ENCODE measurements at regions not wholly inside any gene's neighbourhood (a gene's known extent, or its start where the extent isn't known, plus 50 kb on each side); places are given as distances from the start of the nearest gene placed in this dataset.
A peak's percentile ranks its signal among the peaks of the same experiment; 100 is the strongest.
"Not testable (repeated sequence)": the region's sequence is repeated elsewhere in the genome, so short reads cannot be mapped to it uniquely, and the experiment has no call there.

DNA sequence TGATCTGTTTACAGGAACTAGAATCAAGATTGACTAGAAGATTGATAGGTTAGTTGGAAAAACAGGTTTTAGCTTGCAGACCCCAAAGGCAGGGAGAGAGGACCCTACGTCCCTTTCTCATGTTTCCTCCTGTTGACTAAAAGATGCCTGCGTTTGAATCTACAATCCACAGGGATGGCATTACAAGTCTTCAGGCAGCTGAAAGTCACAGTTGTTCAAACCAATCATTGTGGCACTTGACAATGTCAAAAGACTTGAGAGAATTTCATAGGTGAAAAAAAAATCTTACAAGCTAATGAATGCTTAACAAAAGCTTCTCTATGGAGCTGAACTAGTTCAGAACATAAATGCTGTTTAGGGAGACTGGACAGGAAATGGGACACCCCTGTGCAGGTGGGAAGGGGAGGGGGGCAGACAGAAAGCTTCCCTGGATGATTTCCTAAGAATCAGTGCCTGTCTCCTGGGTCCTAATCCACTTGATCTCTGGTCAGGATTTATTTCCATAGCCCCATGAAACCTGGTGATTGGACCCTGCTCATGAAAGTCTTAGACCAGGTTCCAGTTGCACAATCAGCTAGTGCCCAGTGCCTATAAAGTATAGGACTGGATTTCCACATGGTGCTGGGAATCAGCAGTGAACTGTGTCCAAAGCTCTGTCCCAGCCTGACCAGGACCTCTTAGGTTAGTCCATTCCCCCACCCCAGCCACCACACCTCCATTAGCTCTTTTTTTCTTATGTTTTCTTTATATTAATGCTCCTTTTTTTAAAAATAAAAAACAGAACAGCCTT is 91.6 kb upstream of the BCAR3 start:
- no peak for DNase-seq (ENCODE audit: low spot score)

DNA sequence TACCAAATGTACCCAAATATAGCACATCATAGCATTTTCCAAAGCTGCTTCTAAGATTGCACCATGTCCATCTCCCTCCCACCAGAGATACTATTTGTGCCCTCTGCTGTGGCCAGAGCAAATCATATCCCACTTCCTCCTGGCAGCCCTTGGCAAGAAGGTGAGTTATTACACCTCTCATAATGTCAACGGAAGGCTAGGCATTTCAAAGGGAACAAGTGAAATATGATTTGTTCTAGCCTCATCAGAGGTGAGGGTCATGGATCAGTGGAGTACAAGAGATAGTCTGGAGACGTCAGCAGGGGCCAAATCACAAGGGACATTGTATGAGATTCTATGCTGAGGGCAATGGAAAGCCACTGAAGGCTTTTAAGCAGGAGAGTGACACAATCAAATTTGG is 90.2 kb upstream of the BCAR3 start:
- no peak for DNase-seq (ENCODE audit: low spot score)

DNA sequence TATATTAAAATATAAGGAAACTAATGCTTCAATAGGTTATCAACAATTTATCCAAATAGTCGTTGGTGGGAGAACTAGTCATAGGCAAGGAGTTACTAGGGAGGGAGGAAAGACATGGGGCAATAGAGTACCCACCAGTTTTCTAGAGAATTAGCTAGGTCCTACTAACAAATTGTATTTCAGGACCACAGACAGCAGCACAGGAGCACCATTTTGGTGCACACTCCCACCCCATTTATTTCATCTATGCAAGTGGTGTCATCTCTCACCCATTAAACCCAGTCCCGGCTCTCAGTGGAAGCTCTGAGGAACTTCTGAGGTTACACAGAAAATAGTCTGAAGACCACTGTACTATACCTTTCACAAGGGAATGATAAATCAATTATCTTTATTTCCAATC is 89.0 kb upstream of the BCAR3 start:
- DNase-seq (ENCODE audit: low spot score), result no peak

DNA sequence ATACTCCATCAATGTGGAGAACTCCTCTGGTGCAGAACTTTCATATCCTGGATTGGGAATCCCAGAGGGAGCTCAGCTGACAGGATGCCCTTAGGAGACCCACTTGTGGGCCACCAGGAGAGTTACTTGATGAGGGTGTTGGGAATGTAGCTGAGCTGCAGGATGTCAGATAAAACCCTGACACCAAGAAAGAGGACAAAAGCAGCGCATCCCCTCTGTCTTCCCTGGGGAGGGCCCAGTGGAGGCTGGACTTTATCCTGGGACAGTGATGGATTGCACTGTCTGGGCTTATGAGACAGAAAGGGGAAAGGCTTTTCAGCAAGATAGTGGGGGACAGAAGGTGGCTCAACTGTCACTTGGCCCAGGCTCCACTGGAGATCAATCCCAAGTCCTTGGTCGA is 88.1 kb upstream of the BCAR3 start:
- no peak for DNase-seq (ENCODE audit: low spot score)

DNA sequence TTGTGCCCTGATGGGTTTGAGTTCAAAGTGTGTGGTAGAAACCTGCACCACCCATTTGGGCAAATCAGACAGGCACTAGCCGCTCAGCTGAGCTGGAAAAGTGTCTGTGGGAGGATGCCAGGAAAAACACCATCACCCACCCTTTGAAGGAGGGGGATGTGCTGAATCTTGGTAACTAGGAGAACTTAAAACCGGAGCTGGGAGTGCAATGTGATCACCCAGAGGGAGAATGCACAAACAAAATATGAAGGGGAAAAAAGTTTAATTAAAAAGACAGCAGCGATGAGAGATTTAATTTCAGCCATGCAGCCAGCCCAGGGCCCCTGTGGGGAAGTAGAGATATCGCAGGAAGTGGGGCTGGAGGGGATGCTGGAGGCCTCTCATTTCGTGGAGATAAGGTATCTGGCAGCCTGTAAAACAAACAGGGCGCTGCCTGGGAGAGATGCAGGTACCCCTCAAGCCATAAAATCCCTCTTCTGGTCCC is 86.8 kb upstream of the BCAR3 start:
- DNase-seq (ENCODE audit: low spot score), result no peak

DNA sequence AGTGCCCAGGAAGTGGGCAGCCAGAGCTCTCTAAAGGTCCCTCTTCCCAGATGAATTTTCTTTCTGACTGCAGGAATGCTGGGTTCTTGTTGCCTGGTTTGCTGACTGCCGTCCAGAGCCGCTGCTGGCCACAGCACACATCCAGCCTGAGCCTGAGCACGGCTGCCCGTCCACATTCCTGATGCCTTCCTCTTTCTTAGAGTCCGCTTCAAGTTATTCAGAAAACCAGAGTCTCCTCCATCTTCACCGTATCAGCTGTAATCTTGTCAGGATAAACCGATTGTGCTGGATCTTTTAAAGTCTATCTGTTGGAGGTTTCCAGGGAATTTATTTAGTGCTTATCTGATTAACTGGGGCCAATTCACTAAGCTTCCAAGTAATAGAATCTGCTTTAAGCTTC is 84.8 kb upstream of the BCAR3 start:
- no peak for DNase-seq (ENCODE audit: low spot score)

DNA sequence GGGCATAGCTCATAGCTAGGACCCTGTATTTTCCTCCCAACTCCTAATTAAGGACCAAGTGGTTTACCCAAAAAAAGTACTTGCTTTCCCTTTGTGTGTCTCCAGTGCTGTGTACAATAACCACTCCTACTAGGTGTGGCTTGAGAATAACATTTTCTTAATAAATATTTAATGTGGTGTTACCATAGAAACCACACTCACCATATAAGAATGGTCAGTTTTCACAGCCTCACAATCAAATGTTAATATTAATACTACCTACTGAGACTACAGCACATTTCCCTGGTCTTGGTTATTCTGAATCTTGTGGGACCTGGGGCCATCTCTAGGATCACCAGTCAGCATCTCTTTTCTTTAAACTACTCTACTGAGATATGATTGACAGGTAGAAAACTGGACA is 83.5 kb upstream of the BCAR3 start:
- no peak for DNase-seq (ENCODE audit: low spot score)

DNA sequence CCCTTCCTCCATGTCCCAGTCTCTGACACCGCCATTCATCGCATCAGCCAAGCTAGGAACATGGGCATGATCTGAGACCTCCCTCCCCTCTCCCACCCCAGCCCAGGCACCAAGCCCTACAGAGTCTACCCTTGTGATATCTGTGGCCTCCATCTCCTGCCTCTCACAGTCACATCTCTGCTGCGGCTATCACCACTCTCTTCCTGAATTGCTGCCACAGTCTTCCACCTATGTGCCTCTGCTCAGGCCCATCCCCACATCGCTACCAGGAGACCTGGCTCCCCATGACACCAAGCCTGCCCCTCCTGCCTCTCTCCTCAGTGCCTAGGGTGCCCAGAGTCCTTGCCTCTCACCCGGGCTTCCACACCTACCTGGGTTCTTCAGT is 82.7 kb upstream of the BCAR3 start:
- no peak for DNase-seq (ENCODE audit: low spot score)

DNA sequence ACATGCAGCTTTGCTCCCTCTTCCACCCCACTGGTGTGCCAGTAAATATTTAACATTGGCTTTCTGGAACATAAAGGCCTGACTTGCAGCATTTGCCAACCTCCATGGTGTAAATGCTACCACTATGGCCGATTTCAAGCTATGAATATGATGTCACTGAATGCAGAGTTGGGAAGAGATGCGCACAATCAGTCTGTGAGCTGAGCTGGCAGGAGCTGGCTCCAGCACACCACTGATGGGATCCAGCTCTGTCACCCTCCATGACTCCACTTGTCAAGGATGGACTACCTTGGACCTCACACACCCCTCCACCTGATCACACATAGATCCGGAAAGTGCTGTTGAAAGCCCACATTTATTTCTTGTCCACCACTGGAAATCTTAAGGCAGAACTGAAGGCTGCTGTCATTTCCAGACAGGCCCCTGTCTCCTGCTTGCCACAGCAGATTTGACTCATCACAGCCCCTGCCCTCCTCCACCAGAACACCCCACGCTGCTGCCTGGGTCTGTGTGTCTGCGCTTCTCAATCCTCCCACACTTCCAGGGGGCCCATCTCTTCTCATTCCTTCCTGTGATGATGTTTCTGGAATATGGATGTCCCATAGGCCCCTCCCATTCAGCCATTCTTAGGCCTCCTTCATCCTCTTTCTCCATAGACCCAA is 82.2 kb upstream of the BCAR3 start:
- DNase-seq (ENCODE audit: low spot score), result no peak

DNA sequence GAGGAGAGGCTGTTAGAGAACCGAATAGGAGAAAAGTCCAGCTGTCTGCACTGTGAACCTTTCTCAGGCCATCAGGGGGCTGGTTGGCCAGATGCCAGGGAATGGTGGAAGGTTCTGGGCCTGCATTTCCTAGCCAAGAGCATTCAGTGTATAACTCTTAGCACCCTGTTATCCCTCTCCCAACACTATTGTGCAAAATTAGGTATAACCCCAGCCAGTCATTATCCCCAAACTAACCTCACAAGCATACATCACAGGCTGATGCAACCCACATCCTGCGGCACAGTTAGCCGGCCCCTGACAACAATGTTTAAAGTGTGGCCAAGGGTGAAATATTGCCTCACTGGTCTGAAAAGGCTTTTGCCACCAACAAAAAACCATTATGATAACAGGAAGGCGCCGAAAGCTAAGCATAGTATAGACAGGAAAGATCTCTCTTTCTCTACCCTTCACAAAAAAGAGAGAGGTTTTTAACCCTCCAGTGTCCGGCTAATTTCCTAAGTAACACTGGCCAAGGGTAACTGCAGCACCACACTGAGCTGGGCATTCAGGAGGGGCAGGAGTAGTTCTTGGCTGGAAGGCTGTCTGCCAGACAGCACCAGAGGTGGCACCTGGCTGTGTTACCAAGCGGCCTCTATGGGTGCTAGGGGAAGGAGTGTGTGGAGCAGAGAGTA is 77.3 kb upstream of the BCAR3 start:
- DNase-seq (ENCODE audit: low spot score), result no peak

DNA sequence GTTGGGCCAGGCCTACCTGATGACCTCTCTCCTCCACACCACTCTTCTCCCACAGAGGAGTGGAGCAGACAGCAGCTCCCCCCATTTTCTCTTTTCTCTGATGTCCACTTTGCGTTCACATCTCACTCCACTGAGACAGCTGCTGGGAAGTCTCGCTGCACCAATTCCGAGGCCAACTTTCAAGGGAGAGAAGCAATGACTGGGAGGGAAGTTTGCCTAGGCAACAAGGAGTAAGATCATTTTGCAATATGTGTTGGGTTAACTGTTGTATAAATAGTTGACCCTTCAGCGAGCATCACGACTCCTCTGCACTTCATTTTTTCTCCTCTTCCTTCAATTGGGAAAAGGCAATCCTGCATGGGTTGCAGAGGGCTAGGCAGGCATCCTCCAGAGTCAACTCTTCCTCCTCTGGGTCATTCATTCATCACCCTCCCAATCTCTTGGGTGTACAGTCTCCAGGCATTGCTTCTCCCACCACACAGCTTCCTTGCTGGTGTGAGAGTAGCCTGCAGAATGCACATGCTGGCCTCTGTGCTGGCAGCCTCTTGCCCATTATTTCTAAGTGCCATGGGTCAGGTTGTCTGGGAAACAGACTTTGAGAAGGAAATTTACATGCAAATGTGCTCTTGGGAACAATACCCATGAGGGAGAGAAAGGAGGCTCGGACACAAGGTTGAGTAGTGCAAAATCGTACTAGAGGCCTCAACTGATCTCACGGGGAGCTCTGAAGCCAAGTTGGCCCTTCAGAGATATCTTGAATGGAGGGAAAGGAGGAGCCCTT is 75.8 kb upstream of the BCAR3 start:
- no peak for DNase-seq (ENCODE audit: low spot score)

DNA sequence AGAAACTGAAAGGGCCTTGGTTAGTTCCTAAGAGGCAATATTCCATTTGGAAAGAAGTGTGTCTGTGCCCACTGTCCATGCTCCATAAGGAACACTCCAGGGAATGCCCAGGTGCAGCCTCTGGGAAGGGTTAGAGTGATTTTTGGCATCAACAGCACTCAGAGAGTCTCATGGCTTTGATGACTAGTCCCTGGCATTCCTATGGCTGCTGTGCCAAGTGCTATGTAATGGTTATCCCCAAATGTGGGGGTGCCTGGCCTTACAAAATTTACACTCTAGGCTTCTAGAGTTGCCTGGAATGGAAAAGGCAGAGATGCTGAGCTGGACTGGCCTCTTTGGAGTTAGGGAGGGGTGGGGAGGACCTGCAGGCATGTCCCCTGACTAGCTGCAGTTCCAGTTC is 75.0 kb upstream of the BCAR3 start:
- DNase-seq (ENCODE audit: low spot score), result no peak

DNA sequence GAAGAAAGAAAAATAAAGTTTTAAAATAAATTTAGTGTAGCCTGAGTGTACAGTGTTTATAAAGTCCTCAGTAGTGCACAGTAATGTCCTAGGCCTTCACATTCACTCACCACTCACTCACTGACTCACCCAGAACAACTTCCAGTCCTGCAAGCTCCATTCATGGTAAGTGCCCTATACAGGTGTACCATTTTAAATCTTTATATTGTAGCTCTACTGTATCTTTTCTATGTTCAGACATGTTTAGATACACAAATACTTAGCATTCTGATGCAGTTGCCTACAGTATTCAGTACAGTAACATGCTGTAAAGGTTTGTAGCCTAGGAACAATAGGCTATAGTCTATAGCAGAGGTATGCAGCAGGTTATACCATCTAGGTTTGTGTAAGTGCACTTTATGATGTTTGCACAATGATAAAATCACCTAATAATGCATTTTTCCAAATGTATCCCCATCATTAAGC is 73.6 kb upstream of the BCAR3 start:
- not testable (repeated sequence) for DNase-seq (ENCODE audit: low spot score)

DNA sequence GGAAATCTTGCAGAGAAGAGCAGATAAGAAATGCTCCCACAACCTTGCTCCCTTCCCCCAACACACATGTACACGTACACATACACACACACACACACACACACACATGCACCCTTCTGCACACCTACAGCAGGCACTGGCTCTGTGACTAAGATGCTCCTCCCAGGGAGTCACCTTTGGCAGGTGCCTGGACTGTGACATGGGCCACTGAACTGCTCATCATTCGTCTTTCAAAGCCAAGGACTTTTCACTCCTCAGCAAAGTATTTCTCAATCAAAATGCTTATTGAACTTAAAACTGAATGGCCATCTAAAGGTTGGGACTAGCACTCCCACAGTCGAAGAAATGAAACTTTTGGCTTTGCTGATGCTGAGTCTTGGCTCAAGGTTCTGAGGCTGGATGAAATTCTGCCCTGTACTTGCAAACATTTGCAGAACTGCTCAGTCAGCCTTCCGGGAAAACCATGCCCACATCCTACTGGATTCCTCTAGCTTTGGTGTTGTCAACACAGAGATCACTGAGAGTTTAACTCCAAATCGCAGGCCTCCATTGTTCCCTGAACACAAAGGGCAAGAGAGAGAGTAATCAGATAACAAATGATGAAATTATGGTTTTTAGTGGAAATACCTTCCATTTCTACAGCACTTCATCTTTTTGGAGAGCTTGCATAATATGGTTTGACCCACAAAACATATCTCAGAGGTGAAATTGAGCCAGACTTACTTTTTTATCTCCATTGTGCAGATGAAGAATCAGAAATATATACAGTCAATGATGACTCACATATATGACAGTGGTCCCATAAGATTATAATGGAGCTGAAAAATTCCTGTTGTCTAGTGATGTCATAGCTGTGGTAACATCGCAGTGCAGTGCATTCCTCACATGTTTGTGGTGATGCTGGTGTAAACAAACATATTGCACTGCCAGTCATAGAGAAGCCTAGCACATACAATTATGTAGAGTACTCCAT is 72.4 kb upstream of the BCAR3 start:
- DNase-seq (ENCODE audit: low spot score), result peak; percentile 84

DNA sequence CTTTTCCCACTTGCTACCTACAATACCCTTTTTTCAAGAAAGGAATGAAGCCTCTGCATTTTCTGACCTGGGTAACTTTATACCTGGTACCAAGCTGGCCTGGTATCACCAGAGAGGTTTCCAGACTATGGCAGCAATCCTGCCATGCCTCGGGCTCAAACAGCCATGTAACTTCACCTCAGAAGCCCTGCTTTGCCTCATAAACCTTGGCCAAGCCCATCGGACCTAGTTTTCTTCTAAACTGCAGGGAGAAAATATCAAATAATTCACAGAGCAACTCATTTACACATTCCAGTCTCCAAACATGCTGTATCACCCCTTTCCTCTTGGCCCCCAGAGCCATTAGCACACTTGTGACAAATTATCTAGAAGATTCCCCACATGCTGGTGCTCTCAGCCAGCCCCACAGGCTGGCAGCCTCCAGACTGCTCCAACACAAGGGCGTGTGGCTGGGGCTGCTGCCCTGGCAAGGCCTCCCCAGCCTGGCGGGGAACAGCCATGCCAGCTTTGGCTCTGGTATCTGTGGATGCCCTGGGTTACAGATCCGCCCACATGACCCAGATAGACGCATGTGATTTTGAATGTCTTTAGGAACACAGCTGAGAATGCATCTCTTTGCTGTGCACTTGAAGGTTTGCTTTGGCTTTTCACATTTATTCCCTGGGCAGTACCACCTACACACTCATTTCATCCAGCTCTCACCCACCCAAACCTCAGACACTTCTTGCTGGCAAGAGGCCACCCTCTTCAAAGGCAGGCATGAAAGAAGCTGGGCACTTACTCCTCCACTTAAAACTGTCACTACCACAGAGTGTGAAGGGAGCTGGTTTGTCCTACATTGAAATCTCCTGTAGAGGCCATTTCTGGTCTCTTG is 70.0 kb upstream of the BCAR3 start:
- DNase-seq (ENCODE audit: low spot score), result no peak

DNA sequence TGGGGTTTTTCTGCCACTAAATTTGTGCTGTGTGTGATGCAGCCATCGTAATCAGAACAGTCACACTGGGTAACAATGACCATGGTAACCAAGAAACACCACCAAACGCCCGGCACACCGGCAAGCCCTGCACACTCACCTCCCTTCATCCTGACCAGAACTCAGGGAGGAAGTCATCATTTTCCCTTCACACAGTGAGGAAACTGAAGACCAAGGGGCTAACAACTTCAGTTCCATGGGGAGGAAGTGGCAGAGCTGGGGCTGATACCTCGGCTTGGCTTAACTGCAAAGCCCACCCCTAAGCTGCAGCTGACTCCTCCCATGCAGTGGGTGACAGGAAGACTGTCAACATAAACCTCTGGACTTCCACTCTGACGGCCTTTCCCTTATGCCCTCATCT is 69.3 kb upstream of the BCAR3 start:
- no peak for DNase-seq (ENCODE audit: low spot score)

DNA sequence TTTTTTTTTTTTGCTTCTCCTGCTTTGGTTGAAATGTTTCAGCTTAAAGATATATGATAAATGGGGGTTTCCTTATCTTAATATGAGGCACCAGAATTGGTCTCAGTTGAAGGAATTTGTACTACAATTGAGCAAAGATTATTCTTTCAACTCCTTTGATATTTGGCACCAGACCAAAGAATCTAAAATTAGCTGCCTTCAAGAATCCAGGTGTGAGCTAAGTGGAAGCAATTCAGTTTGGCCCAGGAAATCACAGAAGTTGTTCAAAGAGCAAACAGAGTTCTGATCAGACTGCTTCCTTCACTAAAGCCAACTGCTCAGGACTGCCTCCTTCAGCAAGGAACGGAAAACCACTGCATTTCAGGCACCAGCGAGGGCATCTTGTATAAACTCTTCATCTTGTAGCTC is 68.3 kb upstream of the BCAR3 start:
- peak; percentile 53 for DNase-seq (ENCODE audit: low spot score)

DNA sequence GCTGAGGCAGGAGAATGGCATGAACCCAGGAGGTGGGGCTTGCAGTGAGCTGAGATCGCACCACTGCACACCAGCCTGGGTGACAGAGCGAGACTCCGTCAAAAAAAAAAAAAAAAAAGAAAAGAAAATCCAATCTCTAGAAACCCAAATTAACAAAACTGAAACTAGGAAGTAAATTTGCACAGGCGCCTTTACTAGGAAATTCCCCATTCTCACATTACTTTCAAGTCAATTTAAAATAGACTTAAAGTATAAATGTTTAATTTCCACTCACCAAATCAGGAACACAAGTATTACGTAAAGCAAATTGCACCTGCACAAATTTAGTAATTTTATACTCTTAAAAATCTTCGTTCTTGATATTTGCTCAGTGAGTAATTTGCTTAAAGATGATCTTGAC is 67.8 kb upstream of the BCAR3 start:
- no peak for DNase-seq (ENCODE audit: low spot score)

DNA sequence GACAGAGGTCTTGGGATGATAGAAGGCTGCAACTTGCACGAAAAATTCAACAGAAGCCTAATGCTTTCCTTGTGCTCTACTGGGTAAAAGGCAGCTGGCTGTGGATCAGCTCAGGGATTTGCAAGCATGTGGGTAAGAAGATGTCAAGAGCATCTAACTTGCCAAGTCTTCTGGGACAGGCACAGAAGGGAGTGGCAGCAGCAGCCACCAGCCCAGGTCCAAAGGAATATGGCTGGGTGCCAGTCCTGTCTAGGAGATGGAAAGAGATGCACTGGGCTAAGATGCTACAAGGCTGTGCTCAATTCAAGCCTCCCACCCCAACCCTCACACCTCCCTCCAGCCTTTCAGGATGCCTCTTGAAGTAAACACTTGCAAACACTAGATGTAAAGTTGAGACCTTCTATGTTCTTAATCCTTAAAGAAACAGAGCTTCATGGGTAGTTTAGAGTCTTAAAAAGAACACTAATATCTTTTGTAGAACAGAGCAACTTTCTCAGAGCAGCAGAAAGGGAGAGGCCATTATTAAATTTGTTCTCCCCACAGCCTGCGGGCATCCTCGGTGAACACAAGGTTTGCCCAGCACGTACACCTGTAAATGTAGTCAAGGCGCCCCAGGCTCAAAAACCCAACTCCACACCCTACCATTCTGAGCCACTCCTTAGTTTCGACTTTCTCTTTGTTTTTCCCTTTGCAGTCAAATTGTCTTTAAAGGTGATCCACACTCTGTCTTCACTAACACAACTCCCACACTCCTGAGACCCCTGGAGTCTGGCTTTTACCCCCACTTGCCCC is 64.6 kb upstream of the BCAR3 start:
- DNase-seq (ENCODE audit: low spot score), result no peak

Measured in kidney tubule cell (primary cell).